HG02623 (cell line): ENCODE measurements at regions not wholly inside any gene's neighbourhood (a gene's known extent, or its start where the extent isn't known, plus 50 kb on each side); places are given as distances from the start of the nearest gene placed in this dataset.
"Not testable (repeated sequence)": the region's sequence is repeated elsewhere in the genome, so short reads cannot be mapped to it uniquely, and the experiment has no call there.

Experiments used
- ATAC-seq: cut with Tn5 transposase; IDR thresholded peaks from one replicate; pipeline ENCODE4 v1.9.1; 2021; ENCODE audit warnings: moderate library complexity; ENCODE audit not compliant: unreplicated experiment

DNA sequence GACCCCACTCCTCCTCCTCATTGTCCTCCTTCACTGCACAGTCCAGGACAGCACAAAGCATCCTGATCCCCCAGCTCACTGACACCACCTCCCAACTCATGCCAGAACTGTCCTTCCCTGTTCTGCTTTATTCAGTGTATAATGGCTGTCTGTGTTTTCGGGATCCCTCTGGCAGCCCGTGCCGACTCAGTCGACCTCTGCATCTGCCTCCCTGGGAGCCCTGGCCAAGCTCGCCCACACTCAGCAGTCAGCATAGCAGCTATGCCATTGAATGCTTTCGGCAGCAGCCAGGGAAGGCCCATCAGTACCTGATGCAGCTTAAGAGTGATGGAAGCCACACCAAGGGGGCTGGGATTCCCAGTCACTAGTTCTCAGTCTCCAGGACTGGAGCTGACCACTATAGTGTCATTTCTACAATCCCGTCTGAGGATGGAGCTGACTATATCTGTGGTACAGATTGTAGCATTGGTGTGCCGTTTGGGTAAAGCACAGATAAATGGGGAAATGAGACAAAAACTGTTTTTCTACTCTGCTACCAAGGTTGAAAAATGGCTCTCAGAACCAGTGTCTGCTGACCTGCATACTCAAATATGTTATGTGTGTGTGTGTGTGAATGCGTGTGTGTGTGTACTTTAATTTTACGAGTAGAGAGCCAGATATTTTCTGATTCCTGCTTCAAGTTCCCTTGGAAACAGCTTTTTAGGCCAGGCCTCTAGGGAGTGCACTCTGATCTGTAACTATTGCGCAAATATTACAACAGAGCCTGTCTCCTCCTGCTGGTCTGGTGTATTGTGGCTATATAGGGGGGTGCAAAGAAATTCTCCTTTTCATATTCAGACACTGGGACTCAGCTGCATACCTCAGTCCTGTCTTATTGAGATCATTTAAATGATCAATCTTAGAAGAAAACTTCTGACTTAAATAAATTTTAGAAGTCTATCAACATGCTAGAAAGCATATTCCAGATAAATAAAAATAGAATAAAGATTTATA lies 78.8 kb upstream of the TOP3B start:
- ATAC-seq, result no peak

DNA sequence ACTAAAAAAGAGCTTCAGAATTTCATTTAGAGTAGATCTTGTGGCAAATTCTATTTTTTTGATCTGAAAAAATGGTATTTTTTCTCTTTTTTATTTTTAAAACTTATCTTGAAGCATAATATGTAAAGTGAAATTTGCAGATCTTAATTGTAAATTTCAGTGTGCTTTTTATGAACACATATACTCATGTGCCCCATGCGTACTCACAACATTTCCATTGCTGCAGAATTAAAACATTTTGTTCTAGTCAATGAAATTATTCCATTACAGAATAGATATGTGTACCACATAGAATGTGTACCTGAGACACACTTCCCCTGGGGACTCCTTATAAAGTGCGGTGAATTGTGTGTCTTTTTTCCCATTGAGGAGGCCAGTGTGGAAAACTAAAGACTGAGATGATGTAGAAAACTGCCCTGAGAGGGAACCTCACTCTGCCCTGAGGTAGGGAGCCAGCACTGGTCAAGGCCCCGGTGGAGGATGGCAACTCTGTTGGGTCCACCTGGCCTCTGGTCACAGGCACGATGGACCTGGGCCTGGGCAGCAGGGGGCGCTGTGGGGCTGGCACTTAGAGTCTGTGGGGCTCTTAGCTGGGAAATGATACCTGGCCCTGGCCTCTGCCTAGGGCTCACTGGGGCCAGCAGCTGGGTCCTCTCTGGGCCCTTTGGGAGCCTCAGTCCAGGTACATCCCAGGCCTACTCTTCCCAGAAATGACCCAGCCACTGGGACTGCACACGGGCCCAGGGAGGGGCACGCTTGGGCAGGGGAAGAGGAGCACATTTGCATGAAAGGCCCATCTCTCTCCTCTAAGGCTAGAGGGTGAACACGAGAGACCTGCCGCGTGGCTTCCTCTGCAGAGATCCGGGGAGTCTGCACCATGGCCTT lies 77.9 kb upstream of the TOP3B start:
- no peak for ATAC-seq

DNA sequence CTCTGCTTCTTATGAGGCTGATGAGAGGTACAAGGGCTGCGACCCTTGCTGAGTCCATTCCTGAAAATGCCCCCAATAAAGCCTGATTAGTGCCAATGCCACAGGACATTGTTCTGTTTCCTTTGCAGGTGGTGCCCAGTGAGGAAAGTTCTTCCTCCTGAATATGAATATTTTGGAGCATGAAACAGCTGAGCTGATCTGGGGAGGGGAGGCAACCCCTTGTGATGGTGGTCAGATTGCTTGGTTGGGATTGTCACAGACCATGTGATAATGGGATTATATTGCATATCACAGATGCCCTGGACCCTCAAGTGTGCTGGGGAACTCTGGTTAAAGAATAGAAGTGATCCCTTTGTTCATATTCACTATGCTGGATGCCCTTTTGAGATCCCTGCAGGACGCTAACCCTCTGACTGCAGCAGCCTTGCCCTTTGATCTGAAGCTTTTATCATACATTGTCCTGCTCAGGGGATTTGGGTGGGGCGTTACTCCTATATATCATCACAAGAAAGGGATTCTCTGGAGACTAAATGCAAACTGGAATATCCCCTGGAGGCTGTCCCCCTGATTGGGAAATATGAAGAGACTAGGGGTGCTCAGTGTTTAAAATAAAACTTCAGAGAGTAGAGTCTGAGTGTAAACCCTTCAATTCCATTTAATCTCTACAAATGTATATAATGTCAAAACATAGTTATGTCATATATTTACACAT lies 76.9 kb upstream of the TOP3B start:
- ATAC-seq, result no peak

DNA sequence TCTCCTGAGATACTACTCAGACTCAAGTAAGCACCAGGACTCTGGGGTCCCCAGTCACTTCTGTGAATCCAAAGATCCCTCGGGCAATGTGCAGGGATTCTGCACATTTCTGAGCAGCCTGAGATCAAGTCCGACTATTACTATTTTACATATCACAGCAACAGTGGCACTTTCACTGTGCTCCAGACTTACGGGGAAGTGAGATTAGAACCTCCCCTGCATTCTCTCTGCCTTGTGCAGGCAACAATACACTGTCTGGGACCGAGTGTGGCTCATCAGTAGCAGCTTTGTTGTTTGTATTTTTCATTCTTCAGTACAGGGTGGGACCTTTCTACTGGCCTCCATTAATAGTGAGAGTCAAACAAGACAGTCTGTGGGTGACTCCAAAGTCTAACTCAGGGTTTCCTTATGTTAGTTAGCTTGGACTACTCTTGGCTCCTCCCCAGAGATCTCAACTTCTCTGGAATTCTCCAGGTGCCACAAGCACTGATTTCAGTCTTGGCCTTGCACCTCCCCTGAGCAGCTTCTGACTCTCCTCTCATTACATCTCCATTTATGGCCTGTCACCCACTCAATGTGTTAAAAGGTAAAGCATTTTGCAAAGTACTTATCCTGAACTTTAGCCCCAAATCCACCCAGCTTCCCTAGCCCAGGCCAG lies 76.2 kb upstream of the TOP3B start:
- no peak for ATAC-seq

DNA sequence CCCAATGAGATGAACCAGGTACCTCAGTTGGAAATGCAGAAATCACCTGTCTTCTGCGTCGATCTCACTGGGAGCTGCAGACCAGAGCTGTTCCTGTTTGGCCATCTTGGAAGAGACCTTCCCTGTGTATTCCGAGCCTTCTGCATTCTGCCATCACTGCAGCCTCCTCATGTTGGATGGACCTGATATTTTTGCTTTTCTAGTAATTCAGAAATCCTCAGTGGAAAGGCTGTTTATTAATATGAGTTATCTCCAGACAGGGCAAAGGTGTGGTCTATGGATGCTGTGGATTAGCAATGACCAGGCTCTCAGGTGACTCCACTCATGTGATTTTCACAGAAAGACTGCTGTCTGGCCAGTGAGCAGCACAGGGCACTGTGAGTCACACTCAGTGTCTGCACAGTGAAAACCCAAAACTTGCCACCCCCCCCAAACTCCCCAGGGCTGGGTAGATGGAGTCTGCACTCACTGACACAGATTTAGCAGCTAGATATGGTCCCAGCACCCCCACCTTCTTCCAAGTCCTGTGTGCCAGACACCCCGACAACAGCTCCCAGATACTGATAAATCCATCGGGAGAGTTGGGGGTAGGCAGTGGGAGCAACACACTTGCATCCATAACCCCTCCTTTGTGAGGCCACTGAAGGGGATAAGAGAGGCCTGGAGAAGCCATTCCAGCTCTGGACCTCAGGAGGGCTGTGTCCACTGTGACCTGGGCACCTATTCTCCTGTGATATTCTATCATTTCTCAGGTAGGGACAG lies 75.2 kb upstream of the TOP3B start:
- no peak for ATAC-seq

DNA sequence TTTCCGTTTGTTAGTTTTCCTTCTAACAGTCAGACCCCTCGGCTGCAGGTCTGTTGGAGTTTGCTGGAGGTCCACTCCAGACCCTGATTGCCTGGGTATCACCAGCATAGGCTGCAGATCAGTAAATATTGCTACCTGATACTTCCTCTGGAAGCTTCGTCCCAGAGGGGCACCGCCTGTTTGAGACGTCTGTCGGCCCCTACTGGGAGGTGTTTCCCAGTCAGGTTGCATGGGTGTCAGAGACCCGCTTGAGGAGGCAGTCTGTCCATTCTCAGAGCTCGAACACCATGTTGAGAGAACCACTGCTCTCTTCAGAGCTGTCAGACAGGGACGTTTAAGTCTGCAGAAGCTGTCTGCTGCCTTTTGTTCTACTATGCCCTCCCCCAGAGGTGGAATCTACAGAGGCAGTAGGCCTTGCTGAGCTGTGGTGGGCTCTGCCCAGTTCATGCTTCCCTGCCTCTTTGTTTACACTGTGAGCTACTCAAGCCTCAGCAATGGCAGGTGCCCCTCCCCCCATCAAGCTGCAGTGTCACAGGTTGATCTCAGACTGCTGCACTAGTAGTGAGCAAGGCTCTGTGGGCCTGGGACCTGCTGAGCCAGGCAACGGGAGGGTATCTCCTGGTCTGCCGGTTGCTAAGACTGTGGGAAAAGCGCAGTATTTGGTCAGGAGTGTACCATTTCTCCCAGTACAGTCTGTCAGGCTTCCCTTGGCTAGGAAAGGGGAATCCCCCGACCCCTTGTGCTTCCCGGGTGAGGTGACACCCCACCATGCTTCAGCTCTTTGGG lies 74.4 kb upstream of the TOP3B start:
- not testable (repeated sequence) for ATAC-seq

DNA sequence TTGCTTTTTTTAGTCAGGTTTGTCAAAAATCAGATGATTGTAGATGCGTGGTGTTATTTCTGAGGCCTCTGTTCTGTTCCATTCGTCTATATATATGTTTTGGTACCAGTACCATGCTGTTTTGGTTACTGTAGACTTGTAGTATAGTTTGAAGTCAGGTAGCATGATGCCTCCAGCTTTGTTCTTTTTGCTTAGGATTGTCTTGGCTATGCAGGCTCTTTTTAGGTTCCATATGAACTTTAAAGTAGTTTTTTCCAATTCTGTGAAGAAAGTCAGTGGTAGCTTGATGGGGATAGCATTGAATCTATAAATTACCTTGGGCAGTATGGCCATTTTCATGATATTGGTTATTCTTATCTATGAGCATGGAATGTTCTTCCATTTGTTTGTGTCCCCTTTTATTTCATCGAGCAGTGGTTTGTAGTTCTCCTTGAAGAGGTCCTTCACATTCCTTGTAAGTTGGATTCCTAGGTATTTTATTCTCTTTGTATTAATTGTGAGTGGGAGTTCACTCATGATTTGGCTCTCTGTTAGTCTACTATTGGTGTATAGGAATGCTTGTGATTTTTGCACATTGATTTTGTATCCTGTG lies 70.1 kb upstream of the TOP3B start:
- ATAC-seq, result not testable (repeated sequence)

DNA sequence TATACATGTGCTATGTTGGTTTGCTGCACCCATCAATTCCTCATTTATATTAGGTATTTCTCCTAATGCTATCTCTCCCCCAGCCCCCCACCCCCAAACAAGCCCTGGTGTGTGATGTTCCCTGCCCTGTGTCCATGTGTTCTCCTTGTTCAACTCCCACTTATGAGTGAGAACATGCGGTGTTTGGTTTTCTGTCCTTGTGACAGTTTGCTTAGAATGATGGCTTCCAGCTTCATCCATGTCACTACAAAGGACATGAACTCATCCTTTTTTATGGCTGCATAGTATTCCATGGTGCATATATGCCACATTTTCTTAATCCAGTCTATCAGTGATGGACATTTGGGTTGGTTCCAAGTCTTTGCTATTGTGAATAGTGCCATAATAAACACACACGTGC lies 68.4 kb upstream of the TOP3B start:
- not testable (repeated sequence) for ATAC-seq

DNA sequence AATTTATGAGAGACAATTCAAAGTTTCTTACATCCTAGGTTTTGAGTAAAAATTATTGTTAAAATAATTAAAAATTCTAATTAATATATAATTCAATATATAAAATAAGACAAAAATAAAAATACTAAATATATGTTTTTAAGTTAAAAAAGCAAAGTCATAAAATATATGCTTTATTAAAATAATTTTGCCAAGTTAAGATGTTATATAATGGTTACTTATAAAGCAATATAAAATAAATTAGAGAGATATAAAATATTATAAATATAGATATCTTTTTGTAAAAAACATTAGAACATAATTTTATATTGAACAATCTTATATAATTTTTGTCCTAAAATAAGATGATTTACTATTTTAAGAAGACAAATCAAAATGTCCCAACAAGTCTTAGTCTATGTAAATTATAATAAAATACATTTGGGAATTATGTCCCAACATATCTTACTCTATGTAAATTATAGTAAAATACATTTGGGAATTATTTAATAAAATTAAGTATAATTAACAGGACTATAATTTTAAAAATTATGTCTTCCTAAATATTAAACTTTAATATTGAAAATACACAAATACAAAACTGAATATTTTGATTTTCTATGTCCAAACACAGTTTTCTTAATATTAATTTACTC lies 67.7 kb upstream of the TOP3B start:
- ATAC-seq, result no peak

DNA sequence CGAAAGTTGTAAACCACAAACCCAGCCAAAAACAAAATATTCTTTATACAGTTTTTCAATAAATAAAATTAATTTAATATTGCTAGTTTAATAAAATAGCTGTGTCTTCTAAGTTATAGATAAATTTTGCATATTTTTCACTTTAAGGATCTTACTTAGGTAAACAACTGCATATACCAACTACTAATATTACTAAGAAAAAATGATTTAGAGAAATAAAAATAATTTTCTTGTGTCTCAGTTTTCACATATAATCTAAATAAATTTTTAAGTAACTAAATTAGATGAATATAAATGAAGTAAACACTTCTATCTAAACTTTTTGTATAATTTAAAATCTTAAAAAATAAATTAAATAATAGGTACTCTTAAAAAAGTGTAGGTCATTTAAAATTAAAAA lies 67.1 kb upstream of the TOP3B start:
- ATAC-seq, result no peak

DNA sequence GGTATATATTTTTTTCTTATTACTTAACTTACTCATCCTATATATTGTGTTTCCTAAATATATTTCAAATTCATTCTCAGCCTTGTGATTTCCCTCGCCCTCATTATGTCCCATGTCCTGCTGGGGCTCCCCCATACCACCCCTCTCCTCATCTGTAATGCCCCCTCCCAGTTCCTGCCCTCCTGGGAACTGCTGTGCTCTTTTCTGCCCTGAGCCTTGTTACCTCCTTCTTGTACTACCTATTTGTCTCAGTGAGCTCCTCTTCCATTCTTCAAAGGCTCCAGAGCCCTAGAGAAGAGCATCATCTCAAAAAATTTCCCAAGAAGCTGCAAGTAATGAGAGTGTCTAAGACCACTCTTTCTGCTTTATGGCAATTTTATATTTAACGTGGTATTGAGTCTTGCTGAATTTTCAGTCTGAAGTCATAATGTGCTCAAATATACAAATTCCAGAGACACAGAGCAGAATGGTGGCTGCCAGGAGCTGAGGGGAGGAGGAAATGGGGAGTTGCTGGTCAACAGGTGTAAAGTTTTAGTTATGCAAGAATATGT lies 66.5 kb upstream of the TOP3B start:
- no peak for ATAC-seq

DNA sequence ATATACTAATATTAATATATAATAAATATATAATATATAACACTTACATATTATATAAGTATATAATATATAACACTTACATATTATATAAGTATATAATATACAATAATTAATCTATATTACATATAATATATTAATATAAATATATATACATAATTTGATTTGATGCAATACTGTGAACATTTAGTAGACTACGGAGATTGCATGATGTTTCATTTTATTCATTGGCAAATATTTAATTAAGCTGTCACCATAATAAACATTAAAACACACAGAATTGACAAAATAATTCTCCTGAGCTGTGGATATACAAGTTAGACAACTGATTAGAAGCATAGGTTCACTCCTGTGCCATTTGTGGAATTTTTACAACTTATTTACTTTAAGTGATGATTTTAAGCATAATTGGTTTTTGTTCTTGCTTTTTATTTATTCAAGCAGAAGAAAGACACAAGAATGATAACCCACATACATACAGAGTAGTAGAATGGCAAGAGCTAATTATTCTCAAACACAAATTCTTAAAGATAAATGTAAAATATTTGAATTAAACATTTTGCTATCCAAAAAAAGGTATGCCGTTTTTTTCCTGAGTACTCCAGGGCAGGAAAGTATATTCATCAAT lies 65.8 kb upstream of the TOP3B start:
- ATAC-seq, result no peak

DNA sequence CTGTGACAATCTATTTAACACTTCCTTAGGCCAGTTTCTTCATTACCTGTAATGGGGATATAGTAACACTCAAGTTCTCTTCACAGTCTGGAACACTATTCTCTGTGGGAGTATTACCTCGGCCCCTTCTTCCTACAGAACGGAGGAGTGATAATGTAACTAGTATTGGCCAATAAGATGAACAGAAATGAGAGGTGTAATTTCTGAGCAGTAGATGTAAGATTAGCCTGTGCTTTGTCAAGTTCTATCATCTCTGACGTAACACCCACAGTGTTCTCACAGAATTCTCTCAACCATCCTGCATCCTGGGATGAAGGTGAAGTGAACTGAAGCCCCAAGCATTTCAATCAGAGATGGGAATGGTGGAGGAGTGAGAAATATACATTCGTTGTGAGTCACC lies 65.2 kb upstream of the TOP3B start:
- no peak for ATAC-seq

DNA sequence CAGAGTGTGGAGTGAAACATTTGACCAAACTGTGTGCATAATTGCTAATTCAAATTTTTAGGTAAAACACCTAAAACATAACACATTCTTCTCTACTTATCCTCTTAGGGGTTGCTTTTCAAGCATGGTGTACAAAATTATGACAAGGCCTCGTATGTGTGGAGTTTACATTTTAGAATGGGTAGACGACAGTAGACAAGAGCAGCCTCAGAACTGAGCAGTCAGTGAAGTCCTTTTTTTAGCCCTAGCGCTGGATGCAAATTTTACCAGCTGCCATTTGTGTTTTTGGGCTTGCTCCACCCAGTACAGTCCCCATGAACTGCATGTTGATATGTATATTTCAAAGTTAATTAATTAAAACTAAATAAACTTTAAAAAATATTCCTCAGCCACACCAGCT lies 64.7 kb upstream of the TOP3B start:
- no peak for ATAC-seq

DNA sequence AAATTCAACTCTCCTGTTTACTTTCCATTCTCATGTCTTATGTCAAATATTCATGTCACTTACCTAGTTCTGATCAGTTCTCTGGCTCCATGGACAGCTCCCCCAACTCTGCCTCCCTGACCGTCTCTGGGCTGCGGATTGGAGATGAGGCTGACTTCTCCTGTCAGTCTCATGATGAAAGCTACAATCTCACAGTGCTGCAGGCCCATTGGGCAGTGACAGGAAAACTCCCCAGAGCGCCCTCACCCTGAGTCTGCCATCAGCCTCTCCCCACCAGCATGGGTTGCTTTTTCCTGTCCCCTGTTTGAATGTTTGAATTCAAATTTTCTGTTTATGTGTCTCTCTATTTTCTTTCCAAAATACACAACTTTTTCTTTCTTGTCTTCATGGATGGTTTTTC lies 63.8 kb upstream of the TOP3B start:
- ATAC-seq, result no peak

DNA sequence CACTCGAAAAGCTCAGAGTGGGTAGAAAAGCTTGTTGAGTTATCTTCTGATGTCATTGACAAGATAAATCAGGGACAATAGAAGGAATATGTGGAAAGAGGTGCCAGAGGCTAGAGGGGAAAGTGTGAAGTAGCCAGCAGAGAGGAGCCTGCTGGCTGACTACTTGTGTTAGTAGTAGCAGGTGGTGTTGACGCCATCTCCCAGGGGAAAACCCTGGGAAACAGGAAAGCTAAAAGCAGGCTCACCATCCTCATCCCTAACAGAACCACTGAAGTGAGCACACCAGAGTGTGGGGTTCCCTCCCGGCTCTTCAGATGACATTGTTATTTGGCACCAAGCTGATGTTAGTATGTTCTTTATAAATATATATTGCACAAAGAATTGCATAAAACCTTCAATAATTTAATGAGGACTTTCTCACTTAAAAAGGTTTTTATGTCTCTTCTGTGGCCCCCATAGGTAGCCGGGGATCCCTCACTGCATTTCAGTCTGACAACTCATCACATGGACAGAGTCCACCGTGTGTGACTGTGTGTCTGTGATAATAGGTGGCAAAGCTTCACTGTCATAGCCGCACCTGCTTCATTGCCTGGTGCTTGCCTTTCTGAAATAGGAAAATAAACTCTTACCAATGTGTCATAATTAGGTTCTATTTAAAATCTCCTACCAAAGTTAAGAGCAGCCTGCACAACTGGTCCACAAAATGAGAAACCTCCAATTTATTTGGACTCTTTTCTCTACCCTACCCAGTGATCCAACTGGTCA lies 63.2 kb upstream of the TOP3B start:
- ATAC-seq, result no peak

DNA sequence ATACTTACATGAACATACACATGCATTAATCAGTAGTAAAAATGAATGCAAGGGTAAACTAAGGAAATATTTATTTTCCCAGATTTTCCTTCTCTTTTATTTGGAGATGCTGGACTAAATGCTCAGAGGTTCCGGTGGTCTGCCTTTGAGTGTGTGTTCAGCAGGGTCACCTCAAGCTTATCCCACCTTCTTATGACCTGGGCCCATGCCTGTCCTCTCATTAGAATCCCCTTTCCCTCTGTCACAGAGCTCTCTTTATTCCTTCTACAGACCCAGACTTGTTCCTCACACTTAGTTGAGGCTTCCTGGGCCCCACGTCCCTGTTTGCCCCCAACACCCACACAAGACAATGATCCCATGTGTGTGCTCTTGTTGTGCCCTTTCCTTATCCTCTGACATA lies 61.6 kb upstream of the TOP3B start:
- no peak for ATAC-seq
